ENCODE measurements at regions not wholly inside any gene's neighbourhood (a gene's known extent, or its start where the extent isn't known, plus 50 kb on each side); places are given as distances from the start of the nearest gene placed in this dataset.

GRCh38 chr4:43959976-43960375 is 488.6 kb downstream of the KCTD8 start:
- H3K27ac ChIP-seq = no peak overlapping the region
- intact Hi-C loops (cut with DNase I) = no loop called here
- H3K4me1 ChIP-seq = no peaks in the 10 kb centered on the region
- H3K36me3 ChIP-seq = no peaks in the 10 kb centered on the region
- TF ChIP-seq CTCF (IDR thresholded peaks at IDR 0.05) = no peak
- TF ChIP-seq POLR2A (IDR thresholded peaks at IDR 0.05) = no peak
- H3K9me3 ChIP-seq = no peaks in the 10 kb centered on the region
- no peaks in the 10 kb centered on the region for H3K27me3 ChIP-seq
- no peak overlapping the region for H3K4me3 ChIP-seq (replicated peaks in 1 of 3)
- DNase-seq = no peak
- 40 to 47% methylated on average over 1 of the region's 1 CpG for WGBS, 2 donors

GRCh38 chr4:43968011-43968410 is 480.6 kb downstream of the KCTD8 start:
- Histone ChIP-seq H3K36me3 (no peaks in the 10 kb centered on the region), H3K27ac (no peak overlapping the region), H3K9me3 (no peaks in the 10 kb centered on the region), H3K4me3 (replicated peaks in 1 of 3) (no peak overlapping the region), H3K27me3 (no peaks in the 10 kb centered on the region), H3K4me1 (no peaks in the 10 kb centered on the region)
- WGBS, 2 donors = 89 to 93% methylated on average over 9 of the region's 9 CpGs
- intact Hi-C loops (cut with DNase I) = no loop called here
- DNase-seq = no peak
- TF ChIP-seq POLR2A (IDR thresholded peaks at IDR 0.05) = no peak
- no peak for TF ChIP-seq CTCF (IDR thresholded peaks at IDR 0.05)

GRCh38 chr4:43983610-43984009 is 465.0 kb downstream of the KCTD8 start:
- WGBS, 2 donors = 93 to 98% methylated on average over 1 of the region's 1 CpG
- TF ChIP-seq POLR2A (IDR thresholded peaks at IDR 0.05) (no peak), CTCF (IDR thresholded peaks at IDR 0.05) (no peak)
- intact Hi-C loops (cut with DNase I) = no loop called here
- no peak for DNase-seq
- H3K4me3 ChIP-seq (replicated peaks in 1 of 3) = no peak overlapping the region
- no peaks in the 10 kb centered on the region for H3K4me1 ChIP-seq
- H3K27ac ChIP-seq = no peak overlapping the region
- H3K9me3 ChIP-seq = no peaks in the 10 kb centered on the region
- no peaks in the 10 kb centered on the region for H3K36me3 ChIP-seq
- no peaks in the 10 kb centered on the region for H3K27me3 ChIP-seq

- Histone ChIP-seq H3K9me3 (no peaks in the 10 kb centered on the region), H3K36me3 (no peaks in the 10 kb centered on the region), H3K4me1 (no peaks in the 10 kb centered on the region), H3K4me3 (replicated peaks in 1 of 3) (no peak overlapping the region), H3K27ac (no peak overlapping the region), H3K27me3 (no peaks in the 10 kb centered on the region)
- TF ChIP-seq POLR2A (IDR thresholded peaks at IDR 0.05) = no peak
- TF ChIP-seq CTCF (IDR thresholded peaks at IDR 0.05) = no peak
- 92 to 97% methylated on average over 9 of the region's 9 CpGs for WGBS, 2 donors
- DNase-seq = no peak
- intact Hi-C loops (cut with DNase I) = no loop called here
Measured at GRCh38 chr4:43987331-43987944, 461.2 kb downstream of the KCTD8 start.

GRCh38 chr4:43990551-43990950 is 458.1 kb downstream of the KCTD8 start:
- H3K36me3 ChIP-seq = no peaks in the 10 kb centered on the region
- H3K9me3 ChIP-seq = no peaks in the 10 kb centered on the region
- 85 to 86% methylated on average over 7 of the region's 7 CpGs for WGBS, 2 donors
- H3K4me1 ChIP-seq = no peaks in the 10 kb centered on the region
- DNase-seq = no peak
- TF ChIP-seq CTCF (IDR thresholded peaks at IDR 0.05) (no peak), POLR2A (IDR thresholded peaks at IDR 0.05) (no peak)
- intact Hi-C loops (cut with DNase I) = no loop called here
- no peak overlapping the region for H3K4me3 ChIP-seq (replicated peaks in 1 of 3)
- H3K27me3 ChIP-seq = no peaks in the 10 kb centered on the region
- H3K27ac ChIP-seq = no peak overlapping the region
